DOHH2 (cell line): ENCODE measurements at regions not wholly inside any gene's neighbourhood (a gene's known extent, or its start where the extent isn't known, plus 50 kb on each side); places are given as distances from the start of the nearest gene placed in this dataset.

Experiments
- H3F3A ChIP-seq: fragments of 200-600 bp; sonication (generic), shearing (Covaris generic); 2 replicates; pipeline ENCODE4 v1.6.0; 2016; ENCODE audit warnings: antibody characterized with exemption, mild to moderate bottlenecking; ENCODE audit not compliant: control insufficient read depth, insufficient read depth
- H3K27ac ChIP-seq: fragments of 200-600 bp; sonication (generic); 2 replicates; pipeline ENCODE4 v1.5.1; 2014; ENCODE audit warnings: low read depth, mild to moderate bottlenecking, low read length, moderate library complexity
- H3K27me3 ChIP-seq: fragments of 200-600 bp; sonication (generic); 2 replicates; pipeline ENCODE4 v1.6.1; 2014; ENCODE audit warnings: mild to moderate bottlenecking, low read length, mixed read lengths; ENCODE audit not compliant: control insufficient read depth
- H3K36me3 ChIP-seq: fragments of 200-600 bp; sonication (generic); 2 replicates; pipeline ENCODE4 v1.6.1; 2014; ENCODE audit warnings: mild to moderate bottlenecking, low read length, moderate library complexity, mixed read lengths; ENCODE audit not compliant: control insufficient read depth
- H3K4me1 ChIP-seq: fragments of 200-600 bp; sonication (generic); 2 replicates; pipeline ENCODE4 v1.6.1; 2014; ENCODE audit warnings: mild to moderate bottlenecking, low read length, mixed read lengths; ENCODE audit not compliant: control insufficient read depth
- H3K4me2 ChIP-seq: fragments of 200-600 bp; sonication (generic); 2 replicates; pipeline ENCODE4 v1.6.0; 2014; ENCODE audit warnings: mild to moderate bottlenecking, low read length, moderate library complexity
- H3K4me3 ChIP-seq: fragments of 200-600 bp; sonication (generic); 2 replicates; pipeline ENCODE4 v1.5.1; 2014; ENCODE audit warnings: mild to moderate bottlenecking, low read length, mixed read lengths
- H3K79me2 ChIP-seq: fragments of 200-600 bp; sonication (generic); 2 replicates; pipeline ENCODE4 v1.6.1; 2014; ENCODE audit warnings: mild to moderate bottlenecking, low read length, mixed read lengths; ENCODE audit not compliant: control insufficient read depth
- H3K9me2 ChIP-seq: fragments of 200-600 bp; sonication (generic); replicated peaks from 2 replicates; pipeline ENCODE4 v1.6.1; 2014; ENCODE audit warnings: mild to moderate bottlenecking, low read length, mixed read lengths; ENCODE audit not compliant: control insufficient read depth
- H3K9me3 ChIP-seq: fragments of 200-600 bp; sonication (generic); 2 replicates; pipeline ENCODE4 v1.6.1; 2014; ENCODE audit warnings: antibody characterized with exemption, low read length, mixed read lengths; ENCODE audit not compliant: control insufficient read depth, insufficient read depth
- H4K20me1 ChIP-seq: fragments of 200-600 bp; sonication (generic); 2 replicates; pipeline ENCODE4 v1.6.0; 2014; ENCODE audit warnings: low read depth, mild to moderate bottlenecking, antibody characterized with exemption, low read length, moderate library complexity; ENCODE audit not compliant: control insufficient read depth, insufficient read depth
- EZH2phosphoT487 ChIP-seq: fragments of 200-600 bp; sonication (generic); IDR thresholded peaks from 2 replicates; pipeline ENCODE4 v1.6.1; 2017; ENCODE audit warnings: borderline replicate concordance, mild to moderate bottlenecking, antibody characterized with exemption, low read length, moderate library complexity, mixed read lengths
- TF ChIP-seq, protein P1 (sequence below): fragments of 200-600 bp; sonication (generic); IDR thresholded peaks from one replicate; pipeline ENCODE4 v1.5.1; 2014; ENCODE audit warnings: antibody characterized with exemption, mild to moderate bottlenecking, low read depth, low read length; ENCODE audit not compliant: poor library complexity, severe bottlenecking

DNA sequence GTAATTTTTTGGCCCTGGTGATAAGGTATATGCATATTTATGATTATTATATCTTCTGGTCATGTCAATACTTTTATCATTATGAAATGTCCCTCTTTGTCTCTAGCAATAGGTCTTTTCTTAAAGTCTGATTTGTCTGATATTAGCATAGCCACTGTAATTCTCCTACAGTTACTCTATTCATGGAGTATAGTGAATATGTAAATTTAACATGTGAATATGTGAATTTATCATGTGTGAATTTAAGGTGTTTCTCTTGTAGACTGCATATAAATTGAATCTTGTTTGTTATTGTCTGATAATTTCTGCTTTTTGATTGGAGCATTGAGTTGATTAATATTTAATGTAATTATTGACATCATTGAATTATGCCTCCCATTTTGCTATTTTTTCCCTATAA lies 259.4 kb downstream of the HRH4 start:
- no peaks in the 10 kb centered on the region for H3F3A ChIP-seq
- 0 out of 2 replicates have a peak, but pooled peaks cover 2% of the 10 kb centered on the region for H3K27me3 ChIP-seq
- H4K20me1 ChIP-seq: no peaks in the 10 kb centered on the region
- H3K4me2 ChIP-seq: no peak overlapping the region
- H3K36me3 ChIP-seq: no peaks in the 10 kb centered on the region
- H3K79me2 ChIP-seq: no peaks in the 10 kb centered on the region
- TF ChIP-seq, protein P1, sequence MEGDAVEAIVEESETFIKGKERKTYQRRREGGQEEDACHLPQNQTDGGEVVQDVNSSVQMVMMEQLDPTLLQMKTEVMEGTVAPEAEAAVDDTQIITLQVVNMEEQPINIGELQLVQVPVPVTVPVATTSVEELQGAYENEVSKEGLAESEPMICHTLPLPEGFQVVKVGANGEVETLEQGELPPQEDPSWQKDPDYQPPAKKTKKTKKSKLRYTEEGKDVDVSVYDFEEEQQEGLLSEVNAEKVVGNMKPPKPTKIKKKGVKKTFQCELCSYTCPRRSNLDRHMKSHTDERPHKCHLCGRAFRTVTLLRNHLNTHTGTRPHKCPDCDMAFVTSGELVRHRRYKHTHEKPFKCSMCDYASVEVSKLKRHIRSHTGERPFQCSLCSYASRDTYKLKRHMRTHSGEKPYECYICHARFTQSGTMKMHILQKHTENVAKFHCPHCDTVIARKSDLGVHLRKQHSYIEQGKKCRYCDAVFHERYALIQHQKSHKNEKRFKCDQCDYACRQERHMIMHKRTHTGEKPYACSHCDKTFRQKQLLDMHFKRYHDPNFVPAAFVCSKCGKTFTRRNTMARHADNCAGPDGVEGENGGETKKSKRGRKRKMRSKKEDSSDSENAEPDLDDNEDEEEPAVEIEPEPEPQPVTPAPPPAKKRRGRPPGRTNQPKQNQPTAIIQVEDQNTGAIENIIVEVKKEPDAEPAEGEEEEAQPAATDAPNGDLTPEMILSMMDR: no peak
- H3K9me2 ChIP-seq: no peaks in the 10 kb centered on the region
- H3K27ac ChIP-seq: no peak overlapping the region
- no peak overlapping the region for H3K4me3 ChIP-seq
- no peaks in the 10 kb centered on the region for H3K9me3 ChIP-seq
- no peaks in the 10 kb centered on the region for H3K4me1 ChIP-seq

DNA sequence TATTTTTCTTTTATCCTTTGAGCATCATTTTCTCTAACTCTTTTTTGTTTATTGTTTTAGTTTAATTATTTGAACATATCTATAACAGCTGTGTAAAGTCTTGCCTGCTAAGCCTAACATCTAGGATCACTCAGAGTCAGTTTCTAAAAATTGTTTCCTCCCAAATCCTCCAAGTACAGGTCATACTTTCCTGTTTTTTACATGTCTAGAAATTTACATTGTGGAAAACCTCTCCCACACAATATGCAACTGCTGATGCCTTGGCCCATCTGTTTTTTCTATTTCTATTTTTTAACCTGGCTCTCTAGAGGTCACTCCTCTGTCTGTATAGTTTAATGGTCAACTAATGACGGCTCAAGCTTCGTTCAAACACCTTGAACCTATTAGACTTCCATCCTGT lies 261.0 kb downstream of the HRH4 start:
- no peak overlapping the region for H3K4me2 ChIP-seq
- H3K4me3 ChIP-seq: no peak overlapping the region
- no peak overlapping the region for H3K27ac ChIP-seq
- H3K27me3 ChIP-seq: 0 out of 2 replicates have a peak, but pooled peaks cover 2% of the 10 kb centered on the region
- no peaks in the 10 kb centered on the region for H4K20me1 ChIP-seq
- TF ChIP-seq EZH2phosphoT487: no peak
- H3K36me3 ChIP-seq: no peaks in the 10 kb centered on the region
- H3K9me3 ChIP-seq: no peaks in the 10 kb centered on the region
- H3F3A ChIP-seq: no peaks in the 10 kb centered on the region
- H3K9me2 ChIP-seq: no peaks in the 10 kb centered on the region
- no peaks in the 10 kb centered on the region for H3K79me2 ChIP-seq
- no peaks in the 10 kb centered on the region for H3K4me1 ChIP-seq

DNA sequence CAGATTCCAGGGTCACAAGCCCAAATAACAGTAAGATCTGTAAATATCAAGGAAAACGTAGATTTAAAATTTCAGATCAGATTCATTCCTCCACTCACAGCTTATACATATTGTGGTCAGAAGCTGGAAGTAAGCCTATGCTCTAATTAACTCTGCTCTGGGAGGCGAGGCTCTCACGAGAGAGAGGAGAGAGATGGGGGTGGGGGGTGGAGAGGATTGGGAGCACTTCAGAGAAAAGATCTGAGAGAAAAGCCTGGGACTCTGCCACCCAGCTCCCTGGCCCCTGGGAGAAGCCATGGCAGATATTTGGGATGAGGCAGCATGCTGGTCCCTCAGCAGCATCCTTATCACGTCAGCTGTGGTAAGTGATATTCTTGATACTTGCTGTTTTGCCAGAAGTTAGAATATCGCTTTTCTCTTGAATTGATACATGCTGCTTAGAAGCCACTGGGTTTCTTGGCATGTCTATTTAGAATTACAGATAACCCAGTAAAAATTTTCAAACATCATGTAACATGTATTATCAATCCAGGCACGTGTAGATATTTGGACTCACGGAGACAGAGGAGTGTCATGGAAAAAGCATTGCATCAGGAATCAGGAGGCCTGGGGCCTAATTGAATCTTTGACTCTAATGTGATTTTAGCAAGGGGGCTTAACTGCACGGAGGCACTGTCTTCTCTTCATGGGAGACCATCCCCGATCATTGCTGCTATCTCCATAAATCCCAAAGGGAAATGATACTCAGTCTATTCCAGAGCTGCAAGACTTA lies 265.4 kb downstream of the HRH4 start:
- Histone ChIP-seq H3K36me3 (no peaks in the 10 kb centered on the region), H3K9me3 (no peaks in the 10 kb centered on the region), H3K27ac (no peak overlapping the region), H3K4me2 (no peak overlapping the region), H3K9me2 (no peaks in the 10 kb centered on the region), H3F3A (no peaks in the 10 kb centered on the region), H3K4me3 (no peak overlapping the region), H3K27me3 (peaks cover 2% of the 10 kb centered on the region; the same call in 1 of the 2 replicates), H3K79me2 (no peaks in the 10 kb centered on the region), H3K4me1 (no peaks in the 10 kb centered on the region), H4K20me1 (no peaks in the 10 kb centered on the region)
- TF ChIP-seq, protein P1: no peak
- TF ChIP-seq EZH2phosphoT487: no peak

DNA sequence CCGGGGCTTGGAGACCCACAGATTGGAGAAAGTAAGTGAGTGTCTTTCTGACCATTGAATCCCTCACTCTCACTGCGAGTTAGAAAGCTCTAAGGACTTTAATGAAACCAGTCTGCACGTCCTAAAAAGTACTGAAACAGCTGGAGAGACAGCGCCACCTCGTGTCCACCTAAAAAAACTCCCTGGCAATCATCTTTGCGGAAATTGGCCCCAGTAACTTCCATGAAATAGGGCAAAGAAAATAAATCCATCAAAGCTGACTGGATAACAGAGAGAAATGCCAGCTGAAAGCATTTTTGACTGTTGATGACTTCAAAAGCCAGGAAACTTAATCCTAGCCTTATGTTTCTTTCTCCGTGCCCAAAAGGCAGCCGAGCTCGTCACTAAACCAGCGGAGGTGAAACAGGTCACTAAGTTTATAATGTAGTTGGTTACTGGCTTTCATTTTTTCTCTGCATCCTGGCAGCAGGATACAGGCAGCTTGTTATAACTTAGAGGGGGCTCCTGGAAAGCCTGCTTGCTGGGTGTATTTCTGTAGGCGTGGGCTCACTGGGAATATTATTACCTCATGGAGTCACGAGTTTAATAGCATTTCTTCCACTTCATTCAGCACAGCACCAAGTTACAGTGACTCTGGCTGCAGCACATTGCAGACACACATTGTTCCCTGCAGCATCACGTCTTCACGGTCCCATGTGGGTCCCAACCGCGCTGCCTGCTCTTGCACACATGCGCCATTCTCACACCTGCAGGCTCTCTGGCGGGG lies 266.5 kb downstream of the HRH4 start:
- no peaks in the 10 kb centered on the region for H3F3A ChIP-seq
- no peaks in the 10 kb centered on the region for H3K36me3 ChIP-seq
- H3K79me2 ChIP-seq: no peaks in the 10 kb centered on the region
- TF ChIP-seq, protein P1: peak; percentile 80
- TF ChIP-seq EZH2phosphoT487: no peak
- H3K4me2 ChIP-seq: no peak overlapping the region
- H4K20me1 ChIP-seq: no peaks in the 10 kb centered on the region
- no peak overlapping the region for H3K27ac ChIP-seq
- H3K4me1 ChIP-seq: no peaks in the 10 kb centered on the region
- H3K4me3 ChIP-seq: no peak overlapping the region
- no peaks in the 10 kb centered on the region for H3K9me3 ChIP-seq
- peaks cover 2% of the 10 kb centered on the region; the same call in 1 of the 2 replicates for H3K27me3 ChIP-seq
- H3K9me2 ChIP-seq: no peaks in the 10 kb centered on the region
